GM18526 (cell line): ENCODE measurements at regions not wholly inside any gene's neighbourhood (a gene's known extent, or its start where the extent isn't known, plus 50 kb on each side); places are given as distances from the start of the nearest gene placed in this dataset.

Experiments
- POLR2A ChIP-seq: IDR thresholded peaks from 3 replicates; pipeline ENCODE4 v1.6.1; 2011; ENCODE audit not compliant: insufficient read length; ENCODE audit errors: extremely low read depth

DNA sequence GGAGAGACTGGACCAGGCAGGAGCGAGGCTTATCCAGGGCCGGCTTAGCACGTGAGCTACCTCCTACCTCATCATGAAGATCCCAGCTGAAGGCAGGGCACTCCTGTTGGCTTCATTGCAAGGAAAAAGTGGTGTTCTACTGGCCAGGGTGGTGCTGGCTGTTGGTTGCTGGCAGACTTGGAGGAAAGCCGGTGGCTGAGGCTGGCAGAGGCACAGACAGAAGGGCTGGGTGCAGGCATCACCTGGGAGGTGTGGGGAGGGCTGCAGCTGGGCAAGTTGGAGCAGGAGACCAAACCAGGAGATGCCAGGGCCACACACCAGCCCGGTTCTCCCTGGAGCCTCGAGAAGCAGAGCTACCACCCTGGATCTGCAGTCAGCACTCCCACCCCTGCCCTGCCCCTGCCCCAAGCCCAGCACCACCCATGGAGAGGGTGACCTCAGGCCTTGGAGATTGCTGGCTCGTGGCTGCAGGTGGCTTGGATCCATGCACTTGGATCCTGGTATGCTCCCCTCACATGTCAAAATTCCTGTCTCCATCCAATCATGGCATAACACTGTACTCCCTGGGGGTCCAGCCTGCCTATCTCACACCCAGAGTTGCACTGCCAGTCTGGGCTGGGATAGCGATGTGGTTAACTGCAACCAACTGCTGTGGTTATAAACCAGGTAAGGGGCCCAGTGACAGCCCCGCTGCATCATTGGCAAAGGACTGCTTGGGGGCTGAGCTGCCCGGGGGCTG is 49.7 kb downstream of the GLI2 start:
- no peak for TF ChIP-seq POLR2A

DNA sequence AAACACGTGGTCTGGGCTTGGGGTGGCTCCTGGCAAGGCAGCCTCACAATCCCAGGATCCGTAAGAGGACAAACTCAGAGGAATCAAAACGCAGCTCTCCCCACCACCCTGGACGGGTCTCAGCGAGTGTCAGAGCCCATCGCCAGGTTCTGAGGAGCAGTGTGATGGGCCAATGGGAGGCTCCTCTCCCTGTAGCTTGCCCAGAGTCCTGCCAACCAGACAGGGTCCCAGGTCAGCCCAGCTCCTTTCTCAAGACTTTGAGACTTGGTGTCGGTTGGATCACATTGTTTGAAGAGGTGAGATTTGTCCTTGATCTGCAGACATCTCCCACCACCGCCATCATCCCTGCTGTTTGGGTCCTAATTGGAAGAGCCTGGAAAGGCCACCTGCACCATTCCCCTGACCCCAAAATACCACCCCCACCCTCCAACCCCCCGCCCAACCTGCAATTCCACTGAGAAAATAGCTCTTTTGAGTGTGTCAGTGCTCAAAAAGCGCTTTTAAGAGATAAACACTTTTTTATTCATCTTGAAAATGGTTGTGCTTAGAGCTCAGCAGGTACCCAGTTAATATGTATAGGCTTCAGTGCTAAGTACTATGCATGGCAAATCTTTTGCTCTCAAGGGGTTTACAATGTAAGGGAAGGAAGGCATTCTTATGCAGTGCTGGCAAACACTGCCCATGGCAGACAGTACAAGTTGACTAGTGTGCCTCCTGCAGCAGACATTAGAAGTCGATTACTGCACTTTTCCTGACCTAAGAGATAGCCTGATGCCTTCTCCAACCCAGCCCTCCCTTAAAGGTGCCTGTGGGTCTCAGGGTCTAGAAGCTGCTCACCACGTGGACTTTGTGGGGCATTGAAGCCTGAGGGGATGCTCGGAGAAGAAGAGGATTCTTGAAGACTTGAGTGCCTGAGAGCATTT is 50.6 kb downstream of the GLI2 start:
- no peak for TF ChIP-seq POLR2A

- TF ChIP-seq POLR2A = no peak
These were observed 51.6 kb downstream of the GLI2 start for GRCh38 chr2:120787111-120787821.

DNA sequence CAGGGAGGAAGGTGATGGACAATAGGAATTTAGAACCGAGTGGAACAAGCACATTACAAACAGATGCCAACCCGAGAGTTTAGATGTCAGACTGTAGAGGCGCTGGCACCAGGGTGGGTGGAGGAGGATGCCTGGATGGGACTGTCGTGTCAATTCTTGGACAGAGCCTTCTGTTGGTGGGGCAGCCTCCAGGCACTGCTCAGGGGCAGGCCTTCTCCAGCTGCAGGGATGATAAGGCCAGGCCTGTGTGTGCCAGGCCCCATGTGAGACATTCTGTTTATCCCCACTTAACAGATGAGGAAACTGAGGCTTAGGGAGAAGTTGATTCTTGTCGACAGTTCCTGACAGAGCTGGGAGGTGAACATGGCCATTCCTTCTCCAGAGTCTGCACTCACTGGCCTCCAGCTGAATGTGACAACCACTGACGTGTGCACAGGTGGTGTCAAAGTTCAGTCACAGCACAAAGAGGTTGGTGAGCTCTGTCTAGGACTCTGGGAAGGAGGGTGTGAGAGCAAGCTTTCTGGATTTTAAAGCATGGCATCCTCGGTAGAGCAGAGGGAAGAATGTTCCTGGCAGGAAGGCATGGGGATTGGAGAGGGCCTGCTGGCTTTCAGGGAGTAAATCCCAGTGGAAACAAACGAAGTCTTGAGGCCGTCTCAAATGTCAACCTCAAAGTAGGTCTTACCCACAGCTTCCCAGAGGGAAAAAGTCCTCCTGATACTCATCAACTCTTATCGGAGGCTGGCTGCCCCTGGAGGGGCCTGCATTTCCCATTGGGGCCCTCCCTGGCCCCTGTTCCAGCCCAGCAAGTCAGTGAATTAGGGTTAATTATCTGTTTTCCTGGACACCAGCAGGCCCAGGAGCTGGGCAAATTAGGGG is 52.4 kb downstream of the GLI2 start:
- TF ChIP-seq POLR2A = no peak

- TF ChIP-seq POLR2A = no peak
These were observed 55.7 kb downstream of the GLI2 start for GRCh38 chr2:120791243-120791961.

- TF ChIP-seq POLR2A = no peak
These were observed 56.3 kb downstream of the GLI2 start for GRCh38 chr2:120791962-120792297.

DNA sequence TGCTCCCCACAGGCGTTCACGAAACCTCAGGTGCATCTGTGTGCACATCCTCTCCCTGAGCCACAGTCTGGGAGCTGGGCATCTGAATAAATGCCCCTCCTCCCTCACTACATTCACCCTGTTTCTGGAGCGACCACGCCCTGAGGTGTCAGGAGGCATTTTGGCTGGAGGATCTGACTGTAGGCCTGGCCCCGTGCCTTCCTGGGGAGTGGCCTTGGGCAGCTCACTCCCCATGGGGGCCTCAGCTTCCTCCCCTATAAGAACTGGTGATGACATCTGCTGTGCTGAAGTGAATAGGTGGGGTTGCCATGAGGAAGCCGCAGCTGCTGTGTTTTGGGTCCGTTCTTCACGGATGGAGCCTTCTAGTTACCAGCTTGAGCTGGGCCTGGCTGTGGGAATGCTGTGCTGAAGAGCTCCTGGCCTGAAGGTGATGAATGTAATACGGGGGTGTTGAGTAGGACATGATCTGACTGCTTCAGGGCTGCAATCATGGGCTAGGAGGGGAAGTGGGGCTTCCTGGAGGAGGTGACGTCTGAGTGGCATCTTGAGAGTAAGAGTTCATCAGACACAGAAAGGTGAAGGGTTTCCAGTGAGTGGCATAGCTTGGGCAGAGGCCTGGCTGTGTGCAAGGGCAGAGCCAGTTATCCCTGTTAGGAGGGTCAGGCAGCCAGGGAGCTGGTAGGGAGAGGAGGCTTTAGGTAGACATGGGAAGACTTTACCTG is 58.2 kb downstream of the GLI2 start:
- TF ChIP-seq POLR2A = no peak

DNA sequence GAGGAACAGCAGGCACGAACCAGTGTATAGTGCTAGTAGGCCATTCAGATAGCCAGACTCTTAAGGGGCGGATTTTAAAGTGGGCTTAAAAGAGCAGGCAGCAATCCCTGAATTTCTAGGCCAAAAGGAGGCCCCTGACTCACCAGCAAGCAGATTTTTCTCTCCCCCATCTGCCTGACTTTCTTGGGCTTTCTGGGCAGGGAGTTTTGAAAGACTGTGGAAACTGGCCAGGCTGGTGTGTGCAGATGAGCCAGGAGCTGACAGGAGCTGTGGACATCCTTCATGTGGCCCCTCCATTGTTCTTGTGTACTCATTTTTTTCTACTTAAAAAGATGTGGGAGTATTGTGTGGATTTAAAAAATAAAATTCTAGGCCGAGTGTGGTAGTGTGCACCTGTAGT is 59.0 kb downstream of the GLI2 start:
- TF ChIP-seq POLR2A = no peak

GRCh38 chr2:120796094-120796493 is 60.4 kb downstream of the GLI2 start:
- no peak for TF ChIP-seq POLR2A

- TF ChIP-seq POLR2A = no peak
These were observed 62.0 kb downstream of the GLI2 start for GRCh38 chr2:120797421-120798221.

GRCh38 chr2:120798567-120799247 is 63.0 kb downstream of the GLI2 start:
- no peak for TF ChIP-seq POLR2A

DNA sequence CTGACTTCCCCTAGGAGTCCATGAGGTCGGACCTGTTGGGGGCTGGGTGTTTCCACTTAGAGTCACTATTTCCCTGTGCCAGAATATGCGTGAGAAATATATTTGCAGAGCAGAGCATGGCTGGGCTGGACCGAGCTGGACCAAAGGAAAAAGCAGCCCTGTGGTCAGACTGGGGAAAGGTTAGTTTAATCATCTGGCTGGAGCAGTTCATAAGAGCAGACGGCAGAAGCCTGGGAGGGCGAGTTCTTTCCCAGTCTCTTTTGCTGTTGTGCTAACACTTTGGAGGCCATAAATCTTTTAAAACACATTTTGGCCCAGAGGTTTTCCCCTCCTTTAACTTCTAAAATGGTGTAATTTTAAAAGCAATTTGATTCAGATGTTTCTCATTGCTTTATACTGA is 66.5 kb downstream of the GLI2 start:
- no peak for TF ChIP-seq POLR2A
